ENCODE measurements at regions not wholly inside any gene's neighbourhood (a gene's known extent, or its start where the extent isn't known, plus 50 kb on each side); places are given as distances from the start of the nearest gene placed in this dataset.

GRCh38 chr7:53302496-53303246 is 267.2 kb downstream of the POM121L12 start:
- TF ChIP-seq POLR2A (IDR thresholded peaks at IDR 0.05; ENCODE audit: borderline replicate concordance, extremely low read depth, insufficient read depth, insufficient read length) (no peak), CTCF (IDR thresholded peaks at IDR 0.05 in 2 of 3, conservative IDR thresholded peaks at IDR 0.05 in 1 of 3; ENCODE audit: borderline replicate concordance in 1 of 3, insufficient read depth in 1 of 3, low read depth in 2 of 3, low read length in 2 of 3) (no peak), POLR2AphosphoS5 (IDR thresholded peaks at IDR 0.05; ENCODE audit: low read depth, low read length) (no peak), MAX (IDR thresholded peaks at IDR 0.05) (no peak)

Measured in HCT116 (cell line).